Erythroblast (primary cell): ENCODE measurements at regions not wholly inside any gene's neighbourhood (a gene's known extent, or its start where the extent isn't known, plus 50 kb on each side); places are given as distances from the start of the nearest gene placed in this dataset.

Experiments used
- GATA1 ChIP-seq: IDR thresholded peaks from 2 replicates; pipeline ENCODE4 v1.6.1; 2011; ENCODE audit warnings: low read depth, mild to moderate bottlenecking, control low read depth, low read length, moderate library complexity
- POLR2A ChIP-seq: IDR thresholded peaks from 2 replicates; pipeline ENCODE4 v1.6.1; 2011; ENCODE audit warnings: mild to moderate bottlenecking, low read length

DNA sequence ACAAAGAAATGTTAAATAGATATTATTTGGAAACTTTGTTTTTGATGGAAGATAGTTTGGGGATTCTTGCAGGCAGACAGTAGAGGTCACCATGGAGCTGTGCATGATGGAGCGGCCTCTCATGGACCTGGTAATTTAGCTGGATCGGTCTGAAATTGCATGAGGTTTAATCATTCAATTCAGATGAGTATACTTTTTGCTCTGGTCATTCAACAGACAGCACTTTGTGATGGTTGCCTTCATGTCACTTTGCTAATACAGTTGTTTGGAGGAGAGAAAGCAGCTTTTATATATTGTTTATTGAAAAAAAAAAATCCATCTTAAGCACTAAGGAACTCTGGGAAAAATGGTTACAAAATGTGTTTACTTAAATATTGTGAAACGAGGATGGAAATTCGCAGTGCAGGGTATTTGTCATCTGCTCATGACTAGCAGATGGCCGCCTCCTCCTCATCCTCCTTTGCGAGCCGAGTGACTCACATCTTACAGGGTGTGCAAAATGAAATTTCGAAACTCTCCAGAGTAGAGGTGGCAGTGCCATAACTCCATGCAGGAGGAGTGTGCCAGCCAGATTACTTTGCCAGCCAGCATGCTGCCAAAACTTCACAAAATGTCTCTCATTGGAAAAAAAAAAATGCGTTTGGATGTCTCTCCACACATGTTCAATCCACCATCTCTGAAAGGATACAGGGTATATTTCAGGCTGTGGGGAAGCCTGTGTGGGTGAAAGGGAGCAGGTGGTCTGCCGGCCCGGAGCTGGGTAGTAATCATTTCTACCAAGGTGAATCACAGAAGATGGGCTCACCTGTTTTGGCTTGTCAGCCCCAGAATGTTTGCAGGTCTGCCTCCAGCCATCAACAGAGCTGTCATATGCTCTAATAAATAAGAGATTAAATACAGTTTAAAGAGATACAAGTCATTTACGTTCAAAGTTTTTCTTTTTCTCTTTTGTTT, 314.9 kb upstream of the DIPK2B start:
- TF ChIP-seq POLR2A (no peak), GATA1 (no peak)
